ENCODE measurements at regions not wholly inside any gene's neighbourhood (a gene's known extent, or its start where the extent isn't known, plus 50 kb on each side); places are given as distances from the start of the nearest gene placed in this dataset.

- no peak overlapping the region for H3K4me3 ChIP-seq (ENCODE audit: low read depth, low read length)
- no peaks in the 10 kb centered on the region for H3K27me3 ChIP-seq
- peaks cover 14% of the 10 kb centered on the region for H3K9me3 ChIP-seq
- no peaks in the 10 kb centered on the region for H3K4me1 ChIP-seq
- H3K36me3 ChIP-seq: no peaks in the 10 kb centered on the region
- TF ChIP-seq CTCF (IDR thresholded peaks at IDR 0.05; ENCODE audit: low read depth, low read length): no peak
- DNase-seq: no peak
These were observed 1987.7 kb downstream of the TP53TG3F start for GRCh38 chr16:35447010-35447558.

- no peak for TF ChIP-seq CTCF (IDR thresholded peaks at IDR 0.05; ENCODE audit: low read depth, low read length)
- peaks cover 9% of the 10 kb centered on the region for H3K9me3 ChIP-seq
These were observed 1990.3 kb downstream of the TP53TG3F start for GRCh38 chr16:35449663-35450062.

GRCh38 chr16:35450648-35451047 is 1991.2 kb downstream of the TP53TG3F start:
- Histone ChIP-seq H3K9me3 (peaks cover 6% of the 10 kb centered on the region), H3K36me3 (no peaks in the 10 kb centered on the region), H3K4me1 (no peaks in the 10 kb centered on the region), H3K27me3 (no peaks in the 10 kb centered on the region), H3K4me3 (ENCODE audit: low read depth, low read length) (no peak overlapping the region)
- TF ChIP-seq CTCF (IDR thresholded peaks at IDR 0.05; ENCODE audit: low read depth, low read length): no peak
- no peak for DNase-seq

More at GRCh38 chr16:35449663-35450062, 1990.3 kb downstream of the TP53TG3F start:
- DNase-seq: no peak
- H3K36me3 ChIP-seq: no peaks in the 10 kb centered on the region
- no peaks in the 10 kb centered on the region for H3K4me1 ChIP-seq
- H3K27me3 ChIP-seq: no peaks in the 10 kb centered on the region
- H3K4me3 ChIP-seq (ENCODE audit: low read depth, low read length): no peak overlapping the region

GRCh38 chr16:35452471-35452870 is 1993.1 kb downstream of the TP53TG3F start:
- Histone ChIP-seq H3K36me3 (no peaks in the 10 kb centered on the region), H3K27me3 (no peaks in the 10 kb centered on the region), H3K9me3 (peaks cover 7% of the 10 kb centered on the region), H3K4me1 (no peaks in the 10 kb centered on the region), H3K4me3 (ENCODE audit: low read depth, low read length) (no peak overlapping the region)
- TF ChIP-seq CTCF (IDR thresholded peaks at IDR 0.05; ENCODE audit: low read depth, low read length): no peak
- no peak for DNase-seq

- H3K9me3 ChIP-seq: peaks cover 20% of the 10 kb centered on the region
These were observed 2003.9 kb downstream of the TP53TG3F start for GRCh38 chr16:35463358-35463757.

More at GRCh38 chr16:35463358-35463757, 2003.9 kb downstream of the TP53TG3F start:
- no peaks in the 10 kb centered on the region for H3K27me3 ChIP-seq
- TF ChIP-seq CTCF (IDR thresholded peaks at IDR 0.05; ENCODE audit: low read depth, low read length): no peak
- no peaks in the 10 kb centered on the region for H3K4me1 ChIP-seq
- DNase-seq: no peak
- no peaks in the 10 kb centered on the region for H3K36me3 ChIP-seq
- H3K4me3 ChIP-seq (ENCODE audit: low read depth, low read length): no peak overlapping the region
